SU-DHL-6 (cell line): ENCODE measurements at regions not wholly inside any gene's neighbourhood (a gene's known extent, or its start where the extent isn't known, plus 50 kb on each side); places are given as distances from the start of the nearest gene placed in this dataset.

Experiments used
- H2AFZ ChIP-seq: fragments of 200-600 bp; sonication (generic); 2 replicates; pipeline ENCODE4 v1.6.1; 2014; ENCODE audit warnings: low read depth, mild to moderate bottlenecking, moderate library complexity, mixed read lengths, antibody characterized with exemption, low read length; ENCODE audit not compliant: severe bottlenecking
- H3F3A ChIP-seq: fragments of 200-600 bp; shearing (Covaris generic); 2 replicates; pipeline ENCODE4 v1.6.0; 2016; ENCODE audit warnings: antibody characterized with exemption, mild to moderate bottlenecking; ENCODE audit not compliant: insufficient read depth
- H3K27ac ChIP-seq: fragments of 200-600 bp; sonication (generic); 2 replicates; pipeline ENCODE4 v1.5.1; 2016; ENCODE audit warnings: low read depth, mild to moderate bottlenecking, low read length, moderate library complexity, mixed read lengths
- H3K27me3 ChIP-seq: fragments of 200-600 bp; sonication (generic), shearing (Covaris generic); 2 replicates; pipeline ENCODE4 v1.6.0; 2014; ENCODE audit warnings: mild to moderate bottlenecking, low read length
- H3K36me3 ChIP-seq: fragments of 200-600 bp; sonication (generic); 2 replicates; pipeline ENCODE4 v1.6.1; 2014; ENCODE audit warnings: mild to moderate bottlenecking, low read length, mixed read lengths
- H3K4me2 ChIP-seq: fragments of 300-600, 200-600 bp; shearing (Covaris generic), sonication (generic); 2 replicates; pipeline ENCODE4 v1.6.0; 2014; ENCODE audit warnings: low read length, low read depth, mild to moderate bottlenecking; ENCODE audit not compliant: poor library complexity, severe bottlenecking
- H3K4me3 ChIP-seq: fragments of 200-600 bp; sonication (generic); 2 replicates; pipeline ENCODE4 v1.5.1; 2014; ENCODE audit warnings: antibody characterized with exemption, low read length, mild to moderate bottlenecking, mixed read lengths; ENCODE audit not compliant: insufficient read depth, poor library complexity, severe bottlenecking
- H3K79me2 ChIP-seq: fragments of 200-600 bp; sonication (generic); 2 replicates; pipeline ENCODE4 v1.6.1; 2014; ENCODE audit warnings: mild to moderate bottlenecking, low read length, moderate library complexity; ENCODE audit not compliant: insufficient read depth
- H3K9ac ChIP-seq: fragments of 200-600 bp; sonication (generic); 2 replicates; pipeline ENCODE4 v1.7.0; 2014; ENCODE audit warnings: mild to moderate bottlenecking, low read length
- H3K9me2 ChIP-seq: fragments of 200-600 bp; sonication (generic); replicated peaks from 2 replicates; pipeline ENCODE4 v1.6.1; 2014; ENCODE audit warnings: low read length; ENCODE audit not compliant: insufficient read depth
- H3K9me3 ChIP-seq: fragments of 200-600 bp; sonication (generic); 2 replicates; pipeline ENCODE4 v1.6.1; 2014; ENCODE audit warnings: low read length, mixed read lengths; ENCODE audit not compliant: insufficient read depth
- H4K20me1 ChIP-seq: fragments of 200-600 bp; sonication (generic); 2 replicates; pipeline ENCODE4 v1.6.1; 2014; ENCODE audit warnings: low read depth, mild to moderate bottlenecking, antibody characterized with exemption, low read length, moderate library complexity, mixed read lengths
- CTCF ChIP-seq: fragments of 200-600 bp; sonication (generic); IDR thresholded peaks from one replicate; pipeline ENCODE4 v1.5.1; 2017; ENCODE audit warnings: antibody characterized with exemption, mild to moderate bottlenecking, low read length, moderate library complexity; ENCODE audit not compliant: insufficient read depth, poor library complexity, severe bottlenecking
- EZH2phosphoT487 ChIP-seq: fragments of 200-600 bp; sonication (generic), shearing (Covaris generic); conservative IDR thresholded peaks from 2 replicates; pipeline ENCODE4 v1.6.1; 2018; ENCODE audit warnings: mild to moderate bottlenecking, antibody characterized with exemption, low read length, moderate library complexity, mixed read lengths

DNA sequence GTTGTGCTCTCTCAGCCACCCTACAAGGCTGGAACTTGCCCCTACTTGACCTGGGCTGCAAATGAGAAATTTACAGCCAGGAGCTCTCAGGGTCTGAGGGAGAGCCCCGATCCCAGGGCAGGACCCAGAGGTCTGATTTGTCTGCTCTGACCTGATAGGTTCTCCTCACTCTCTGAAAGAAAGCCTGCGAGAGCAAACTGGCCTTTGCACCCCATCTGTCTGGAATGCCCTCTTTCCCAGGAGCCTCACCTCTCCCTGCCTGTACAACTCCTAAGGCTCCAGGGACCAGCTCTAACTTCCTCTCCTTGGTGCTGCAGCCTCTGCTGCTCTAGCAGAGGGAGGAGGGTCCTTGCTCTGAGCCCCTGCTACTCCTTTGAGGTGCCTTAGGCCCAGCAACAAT, 137.8 kb downstream of the UQCRFS1 start:
- H3K27me3 ChIP-seq, result no peaks in the 10 kb centered on the region
- TF ChIP-seq CTCF (no peak), EZH2phosphoT487 (no peak)
- H3K9ac ChIP-seq, result no peak overlapping the region
- no peaks in the 10 kb centered on the region for H3K9me3 ChIP-seq
- H3K36me3 ChIP-seq, result no peaks in the 10 kb centered on the region
- H3K4me2 ChIP-seq, result no peak overlapping the region
- H3F3A ChIP-seq, result no peaks in the 10 kb centered on the region
- no peak overlapping the region for H2AFZ ChIP-seq
- H3K79me2 ChIP-seq, result no peaks in the 10 kb centered on the region
- no peaks in the 10 kb centered on the region for H4K20me1 ChIP-seq
- H3K9me2 ChIP-seq, result no peaks in the 10 kb centered on the region
- H3K27ac ChIP-seq, result no peak overlapping the region
- H3K4me3 ChIP-seq, result no peak overlapping the region

DNA sequence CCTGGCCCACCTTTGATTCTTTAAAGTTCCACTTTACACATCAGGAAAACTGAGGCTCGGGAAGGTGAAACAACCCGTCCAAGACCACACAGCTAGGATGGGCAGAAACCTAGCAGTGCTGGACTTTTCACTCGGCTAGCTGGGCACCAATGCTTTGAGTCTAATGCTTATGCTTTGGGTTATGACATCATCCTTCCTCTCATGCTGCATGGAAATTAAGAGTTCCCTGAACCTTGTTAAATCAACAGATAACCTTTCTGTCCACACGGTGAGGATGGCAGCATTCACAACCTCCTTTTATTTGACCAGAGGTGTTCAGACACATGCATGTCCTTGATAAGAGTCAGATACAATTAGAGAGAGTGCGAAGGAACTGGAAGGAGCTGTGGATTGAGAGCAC, 138.4 kb downstream of the UQCRFS1 start:
- Histone ChIP-seq H3K9me2 (no peaks in the 10 kb centered on the region), H3K9me3 (no peaks in the 10 kb centered on the region), H3K4me3 (no peak overlapping the region), H3K27ac (no peak overlapping the region), H3K27me3 (no peaks in the 10 kb centered on the region), H3K36me3 (no peaks in the 10 kb centered on the region), H2AFZ (no peak overlapping the region), H3K79me2 (no peaks in the 10 kb centered on the region), H3K9ac (no peak overlapping the region), H3F3A (no peaks in the 10 kb centered on the region), H3K4me2 (no peak overlapping the region), H4K20me1 (no peaks in the 10 kb centered on the region)
- no peak for TF ChIP-seq CTCF
- TF ChIP-seq EZH2phosphoT487, result no peak

- TF ChIP-seq EZH2phosphoT487 (no peak), CTCF (no peak)
- Histone ChIP-seq H3K9me2 (no peaks in the 10 kb centered on the region), H3K9ac (no peak overlapping the region), H3K27me3 (no peaks in the 10 kb centered on the region), H3K79me2 (no peaks in the 10 kb centered on the region), H3K9me3 (no peaks in the 10 kb centered on the region), H2AFZ (no peak overlapping the region), H3K4me2 (no peak overlapping the region), H3F3A (no peaks in the 10 kb centered on the region), H3K4me3 (no peak overlapping the region), H4K20me1 (no peaks in the 10 kb centered on the region), H3K36me3 (no peaks in the 10 kb centered on the region), H3K27ac (no peak overlapping the region)
Observed at GRCh38 chr19:29067831-29068230, 145.1 kb downstream of the UQCRFS1 start.
